ENCODE measurements at regions not wholly inside any gene's neighbourhood (a gene's known extent, or its start where the extent isn't known, plus 50 kb on each side); places are given as distances from the start of the nearest gene placed in this dataset.

DNA sequence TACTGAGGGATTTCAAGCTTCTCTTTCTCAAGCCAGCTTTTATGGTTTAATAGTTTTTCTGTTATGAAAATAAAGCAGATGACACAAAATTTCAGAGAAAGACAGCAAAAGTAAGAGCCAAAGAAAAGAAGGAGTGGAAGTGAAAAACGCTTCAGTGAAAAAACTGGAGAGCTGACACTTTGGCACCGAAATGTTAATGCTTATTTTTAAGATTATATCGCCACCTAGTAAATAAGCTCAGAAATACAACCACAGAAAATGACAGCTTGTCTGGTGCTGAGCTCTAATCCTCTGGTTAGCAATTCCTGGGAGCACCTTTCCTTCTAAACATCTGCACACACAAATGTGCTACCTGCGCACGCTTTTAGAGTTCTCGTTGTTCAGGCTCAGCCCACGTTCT is 101.6 kb downstream of the ZPLD1 start:
- 13 to 16% methylated on average over 7 of the region's 7 CpGs for WGBS, 2 donors
- Histone ChIP-seq H3K4me3 (no peak overlapping the region), H3K4me1 (no peaks in the 10 kb centered on the region), H3K36me3 (no peaks in the 10 kb centered on the region), H3K27ac (no peak overlapping the region), H3K9me3 (no peaks in the 10 kb centered on the region), H3K27me3 (no peaks in the 10 kb centered on the region)
- TF ChIP-seq, protein P1, sequence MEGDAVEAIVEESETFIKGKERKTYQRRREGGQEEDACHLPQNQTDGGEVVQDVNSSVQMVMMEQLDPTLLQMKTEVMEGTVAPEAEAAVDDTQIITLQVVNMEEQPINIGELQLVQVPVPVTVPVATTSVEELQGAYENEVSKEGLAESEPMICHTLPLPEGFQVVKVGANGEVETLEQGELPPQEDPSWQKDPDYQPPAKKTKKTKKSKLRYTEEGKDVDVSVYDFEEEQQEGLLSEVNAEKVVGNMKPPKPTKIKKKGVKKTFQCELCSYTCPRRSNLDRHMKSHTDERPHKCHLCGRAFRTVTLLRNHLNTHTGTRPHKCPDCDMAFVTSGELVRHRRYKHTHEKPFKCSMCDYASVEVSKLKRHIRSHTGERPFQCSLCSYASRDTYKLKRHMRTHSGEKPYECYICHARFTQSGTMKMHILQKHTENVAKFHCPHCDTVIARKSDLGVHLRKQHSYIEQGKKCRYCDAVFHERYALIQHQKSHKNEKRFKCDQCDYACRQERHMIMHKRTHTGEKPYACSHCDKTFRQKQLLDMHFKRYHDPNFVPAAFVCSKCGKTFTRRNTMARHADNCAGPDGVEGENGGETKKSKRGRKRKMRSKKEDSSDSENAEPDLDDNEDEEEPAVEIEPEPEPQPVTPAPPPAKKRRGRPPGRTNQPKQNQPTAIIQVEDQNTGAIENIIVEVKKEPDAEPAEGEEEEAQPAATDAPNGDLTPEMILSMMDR (IDR thresholded peaks at IDR 0.05): peak in 5 of 6 experiments; percentile 19 to 57 (median 28)
- no peak for TF ChIP-seq POLR2A (IDR thresholded peaks at IDR 0.05)
- no peak for DNase-seq
- intact Hi-C loops (cut with DNase I): loop anchor here (5.0 kb wide), 1 partner anchor 304 kb away; no protein-coding TSS in a partner anchor

DNA sequence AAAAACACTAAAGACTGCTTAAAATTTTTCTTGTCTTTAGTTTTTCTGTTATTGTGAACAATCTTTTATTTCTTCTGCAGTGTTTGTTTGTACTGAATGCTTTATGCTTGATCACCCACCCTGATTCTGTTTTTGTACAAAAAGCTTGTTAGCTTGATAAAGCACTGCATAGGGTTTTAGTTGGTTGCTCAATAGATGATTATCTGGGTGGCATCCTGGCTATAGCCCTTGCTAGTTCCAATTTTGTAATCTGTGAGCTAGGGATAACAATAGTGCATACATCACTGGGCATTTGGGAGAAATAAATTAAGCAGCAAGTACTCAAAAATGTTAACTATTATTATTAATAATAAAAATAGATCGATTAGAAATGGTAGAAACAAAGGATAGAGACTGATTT is 102.3 kb downstream of the ZPLD1 start:
- Histone ChIP-seq H3K4me1 (no peaks in the 10 kb centered on the region), H3K36me3 (no peaks in the 10 kb centered on the region), H3K27me3 (peaks cover 0 to 6% (median 0%) of the 10 kb centered on the region in 4 donors), H3K4me3 (no peak overlapping the region), H3K9me3 (no peaks in the 10 kb centered on the region), H3K27ac (no peak overlapping the region)
- WGBS, 2 donors: 50 to 73% methylated on average over 1 of the region's 1 CpG
- TF ChIP-seq POLR2A (IDR thresholded peaks at IDR 0.05): no peak
- TF ChIP-seq, protein P1 (IDR thresholded peaks at IDR 0.05): no peak
- no peak for DNase-seq
- intact Hi-C loops (cut with DNase I): loop anchor here (5.0 kb wide), 1 partner anchor 305 kb away; no protein-coding TSS in a partner anchor

DNA sequence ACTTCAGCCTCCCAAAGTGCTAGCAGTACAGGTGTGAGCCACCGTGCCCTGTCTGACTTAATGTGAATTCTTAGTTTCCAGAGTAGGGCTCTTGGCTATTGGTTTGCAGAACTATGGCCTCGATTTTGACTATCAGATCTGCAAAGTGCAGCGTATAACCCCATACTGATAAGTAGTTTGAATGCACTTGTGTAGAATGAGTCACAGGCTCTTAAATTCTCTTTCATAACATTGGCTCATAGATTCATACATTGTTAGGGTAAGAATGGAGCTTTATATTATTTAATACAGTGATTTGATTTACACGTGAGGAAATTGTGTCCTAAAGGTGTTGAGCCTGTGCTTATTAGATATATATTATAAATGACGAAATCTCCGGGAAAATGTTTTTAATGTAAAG is 109.9 kb downstream of the ZPLD1 start:
- TF ChIP-seq, protein P1 (IDR thresholded peaks at IDR 0.05): no peak
- TF ChIP-seq POLR2A (IDR thresholded peaks at IDR 0.05): no peak
- intact Hi-C loops (cut with DNase I): no loop called here
- Histone ChIP-seq H3K27ac (no peak overlapping the region), H3K36me3 (no peaks in the 10 kb centered on the region), H3K4me3 (no peak overlapping the region), H3K9me3 (no peaks in the 10 kb centered on the region), H3K27me3 (peaks cover 0 to 6% (median 0%) of the 10 kb centered on the region in 4 donors), H3K4me1 (no peaks in the 10 kb centered on the region)
- 80 to 86% methylated on average over 6 of the region's 6 CpGs for WGBS, 2 donors
- no peak for DNase-seq

DNA sequence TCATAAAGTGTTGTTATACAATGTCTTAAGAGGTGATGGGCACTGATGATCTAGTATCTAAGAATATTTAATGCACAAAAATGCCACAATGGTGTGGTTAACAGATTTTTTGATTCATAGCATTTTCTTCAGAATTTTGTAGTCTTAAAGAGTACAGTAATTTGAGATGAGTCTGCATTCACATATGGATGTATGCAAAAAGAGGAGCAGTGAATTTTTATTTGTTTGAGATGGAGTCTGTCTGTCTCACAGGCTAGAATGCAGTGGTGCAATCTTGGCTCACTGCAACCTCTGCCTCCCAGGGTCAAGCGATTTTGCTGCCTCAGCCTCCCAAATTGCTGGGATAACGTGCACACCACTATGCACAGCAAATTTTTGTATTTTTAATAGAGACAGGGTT is 110.5 kb downstream of the ZPLD1 start:
- H3K4me3 ChIP-seq: no peak overlapping the region
- no peak for DNase-seq
- intact Hi-C loops (cut with DNase I): no loop called here
- H3K27ac ChIP-seq: no peak overlapping the region
- TF ChIP-seq, protein P1 (IDR thresholded peaks at IDR 0.05): no peak
- no peak for TF ChIP-seq POLR2A (IDR thresholded peaks at IDR 0.05)
- WGBS, 2 donors: 69 to 79% methylated on average over 2 of the region's 2 CpGs
- H3K36me3 ChIP-seq: no peaks in the 10 kb centered on the region
- no peaks in the 10 kb centered on the region for H3K4me1 ChIP-seq
- H3K9me3 ChIP-seq: no peaks in the 10 kb centered on the region
- peaks cover 0 to 6% (median 0%) of the 10 kb centered on the region in 4 donors for H3K27me3 ChIP-seq

DNA sequence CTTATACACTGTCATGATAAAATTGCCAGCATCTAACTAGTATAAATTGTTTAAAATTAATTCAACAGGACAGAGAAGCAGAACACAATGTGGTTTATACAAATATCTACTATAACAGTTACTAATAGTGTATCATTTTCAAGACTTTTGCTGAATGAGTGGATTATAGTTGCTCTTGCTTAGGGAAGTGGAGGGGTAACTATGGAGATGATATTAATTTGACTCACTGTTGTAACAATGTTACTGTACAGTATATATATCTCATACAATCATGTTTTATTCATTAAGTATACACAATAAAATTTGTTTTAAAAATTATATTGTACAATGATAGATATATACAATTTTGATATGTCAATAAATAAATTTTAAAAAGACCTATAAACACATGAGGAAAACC is 119.1 kb downstream of the ZPLD1 start:
- no peak for DNase-seq
- Histone ChIP-seq H3K9me3 (no peaks in the 10 kb centered on the region), H3K4me1 (no peaks in the 10 kb centered on the region), H3K27ac (no peak overlapping the region), H3K36me3 (no peaks in the 10 kb centered on the region), H3K4me3 (no peak overlapping the region), H3K27me3 (no peaks in the 10 kb centered on the region)
- intact Hi-C loops (cut with DNase I): no loop called here
- TF ChIP-seq, protein P1 (IDR thresholded peaks at IDR 0.05): no peak
- no peak for TF ChIP-seq POLR2A (IDR thresholded peaks at IDR 0.05)
